HuH-7.5 (cell line): ENCODE measurements at regions not wholly inside any gene's neighbourhood (a gene's known extent, or its start where the extent isn't known, plus 50 kb on each side); places are given as distances from the start of the nearest gene placed in this dataset.
"Not testable (repeated sequence)": the region's sequence is repeated elsewhere in the genome, so short reads cannot be mapped to it uniquely, and the experiment has no call there.

ENCODE experiments used
- DNase-seq: peaks from one replicate; pipeline ENCODE4 v3.0.0; 2011; ENCODE audit warnings: low spot score

- DNase-seq, result no peak
Observed at GRCh38 chr6:15898693-15899092, 230.2 kb upstream of the MYLIP start.

- no peak for DNase-seq
Observed at GRCh38 chr6:15897063-15897876, 231.6 kb upstream of the MYLIP start.

GRCh38 chr6:15894973-15895725, 232.3 kb upstream of the DTNBP1 start:
- DNase-seq, result no peak

DNA sequence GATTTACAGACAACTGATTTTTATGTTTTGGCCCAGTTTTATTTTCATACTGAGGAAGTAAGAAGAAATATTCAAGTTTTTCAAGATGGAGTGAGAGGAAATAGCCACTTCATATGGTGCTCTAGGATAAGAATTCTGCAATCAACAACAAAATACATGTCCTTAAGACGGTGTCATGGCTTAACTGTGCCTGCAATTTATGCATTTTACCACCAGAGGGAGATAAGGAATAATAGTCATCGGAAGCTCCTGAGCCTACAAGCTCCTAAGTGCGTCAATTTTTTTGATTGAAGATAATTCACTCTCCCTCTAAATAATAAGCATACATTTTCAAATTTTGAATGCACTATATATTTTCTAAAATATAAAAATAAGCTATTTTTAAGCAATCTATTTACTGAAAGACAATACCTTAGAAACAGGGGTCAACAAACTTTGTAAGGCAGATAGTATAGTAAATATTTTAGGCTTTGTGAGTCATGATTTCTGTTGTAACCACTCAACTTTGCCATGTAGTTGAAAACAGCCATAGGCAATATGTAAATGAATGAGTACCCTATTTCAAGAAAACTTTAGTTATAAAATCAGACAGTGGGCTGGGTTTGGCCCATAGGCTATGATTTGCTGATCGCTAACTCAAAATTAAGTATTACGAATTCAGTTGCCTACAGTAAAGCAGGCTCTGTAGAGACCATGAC, 230.9 kb upstream of the DTNBP1 start:
- no peak for DNase-seq

GRCh38 chr6:15892369-15892768, 229.5 kb upstream of the DTNBP1 start:
- no peak for DNase-seq

- DNase-seq, result no peak
Observed at GRCh38 chr6:15888798-15889772, 226.3 kb upstream of the DTNBP1 start.

GRCh38 chr6:15887491-15888461, 224.9 kb upstream of the DTNBP1 start:
- no peak for DNase-seq

DNA sequence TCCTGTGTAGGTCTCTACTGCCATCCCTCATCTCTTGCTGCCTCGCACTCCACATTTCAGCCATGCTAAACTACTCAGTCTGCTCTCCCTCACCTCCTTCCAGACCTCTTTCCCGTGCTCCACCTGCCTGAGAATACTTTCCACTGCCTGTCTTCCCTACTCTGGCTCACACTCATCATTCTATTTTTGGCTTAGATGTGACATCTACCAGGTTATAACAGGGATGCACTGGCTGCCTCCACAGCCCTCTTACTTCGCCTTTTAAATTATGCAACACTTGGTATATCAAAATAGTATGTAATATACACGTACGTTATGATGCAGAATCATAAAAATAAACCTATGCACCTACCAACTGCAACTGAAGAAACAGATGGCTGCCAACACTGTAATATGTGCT, 222.8 kb upstream of the DTNBP1 start:
- no peak for DNase-seq

GRCh38 chr6:15883593-15883992, 220.8 kb upstream of the DTNBP1 start:
- not testable (repeated sequence) for DNase-seq

DNA sequence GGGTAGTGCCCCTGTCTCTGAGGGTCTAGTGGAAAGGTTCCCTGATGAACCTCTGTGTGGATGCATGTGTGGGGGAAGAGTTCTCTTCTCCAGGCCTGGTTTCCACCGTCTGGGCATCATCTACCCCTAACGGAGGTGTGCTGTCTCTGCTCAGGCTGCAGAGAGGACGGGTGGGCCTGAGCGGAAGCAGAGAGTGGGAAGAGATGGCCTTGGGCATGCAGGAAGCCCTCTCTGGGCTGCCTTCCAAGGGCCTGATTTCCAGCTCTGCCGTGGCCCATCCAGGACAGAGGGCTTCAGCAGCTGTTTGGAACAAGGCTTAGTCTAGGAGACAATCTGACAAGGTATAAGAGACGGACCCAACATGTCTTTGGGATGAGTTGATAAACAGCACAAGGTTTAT, 220.1 kb upstream of the DTNBP1 start:
- DNase-seq, result no peak

DNA sequence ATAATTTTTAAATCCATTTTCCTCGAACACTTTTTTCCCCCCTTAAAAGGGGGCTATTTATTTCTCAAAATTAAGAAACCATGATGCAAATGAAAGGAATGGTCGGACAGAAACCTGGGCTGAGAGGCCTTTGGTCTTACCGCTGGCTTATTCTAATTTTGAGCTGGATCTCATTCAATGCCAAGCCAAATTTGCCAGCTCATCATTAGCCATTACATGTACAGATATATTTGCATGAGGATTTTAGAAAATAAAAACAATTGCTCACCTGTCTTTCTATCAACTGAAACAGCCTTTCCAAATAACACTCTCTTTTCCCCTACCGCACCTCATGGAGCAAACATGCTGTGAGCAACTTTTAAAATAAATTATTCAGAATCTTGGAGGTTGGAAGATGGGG, 219.5 kb upstream of the DTNBP1 start:
- no peak for DNase-seq

- no peak for DNase-seq
Observed at GRCh38 chr6:15881150-15881549, 218.3 kb upstream of the DTNBP1 start.

- DNase-seq, result no peak
Observed at GRCh38 chr6:15880262-15880973, 217.6 kb upstream of the DTNBP1 start.

- DNase-seq, result no peak
Observed at GRCh38 chr6:15879371-15880261, 216.8 kb upstream of the DTNBP1 start.

DNA sequence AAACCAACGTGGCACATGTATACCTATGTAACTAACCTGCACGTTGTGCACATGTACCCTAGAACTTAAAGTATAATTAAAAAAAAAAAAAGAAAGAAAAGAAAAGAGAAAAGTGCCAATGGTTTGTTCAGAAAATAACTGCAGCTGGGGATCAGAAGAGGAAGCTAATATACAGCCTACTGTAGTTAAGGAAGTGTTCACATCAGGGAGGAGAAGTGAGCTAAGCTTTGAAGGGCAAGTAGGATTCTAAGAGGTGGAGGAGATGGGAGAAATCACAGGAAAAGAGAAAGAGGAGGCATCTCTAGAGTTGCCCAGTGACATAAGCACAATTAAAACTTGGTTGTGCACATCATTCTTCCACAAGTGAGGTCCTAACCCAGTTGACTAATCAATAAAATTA, 214.4 kb upstream of the DTNBP1 start:
- DNase-seq, result no peak

DNA sequence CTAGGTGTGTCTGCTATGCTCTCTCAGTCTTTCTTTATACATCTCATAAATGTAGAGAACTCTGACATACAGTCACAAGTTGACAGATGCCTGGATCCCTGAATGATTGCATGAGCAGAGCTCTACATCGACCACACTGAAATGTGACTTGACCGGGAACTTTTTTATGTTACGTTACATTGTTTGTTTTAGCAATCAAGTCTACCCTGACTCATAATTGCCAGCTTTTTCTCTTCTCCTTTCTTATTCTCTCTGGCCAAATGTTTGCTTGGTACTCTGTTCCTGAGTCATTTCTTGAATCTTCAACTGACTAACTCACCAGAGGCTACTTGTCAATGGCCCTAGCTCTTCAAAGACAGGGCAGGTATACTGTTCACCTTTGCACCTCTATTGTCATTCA, 213.6 kb upstream of the DTNBP1 start:
- no peak for DNase-seq

GRCh38 chr6:15875797-15876196, 213.0 kb upstream of the DTNBP1 start:
- no peak for DNase-seq

- DNase-seq, result no peak
Observed at GRCh38 chr6:15874821-15875220, 212.0 kb upstream of the DTNBP1 start.

DNA sequence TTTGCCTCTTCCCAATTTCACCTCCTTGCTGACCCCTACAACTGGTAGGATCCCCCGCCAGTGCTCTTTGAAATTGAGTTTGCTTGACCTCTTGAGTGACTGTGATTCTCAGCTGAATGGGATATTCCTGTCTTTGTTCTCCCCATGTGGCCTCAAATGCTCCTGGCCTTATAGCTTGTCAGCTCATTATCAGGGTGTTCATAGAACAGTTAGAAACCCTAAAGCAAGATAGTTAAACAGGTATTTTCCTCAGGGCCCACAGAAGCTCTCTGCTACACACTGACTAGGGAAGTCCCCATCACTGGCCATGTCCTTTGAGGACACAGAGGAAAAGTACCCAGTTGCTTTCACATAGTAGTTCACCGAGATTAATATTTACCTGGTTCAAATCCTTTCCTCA, 211.5 kb upstream of the DTNBP1 start:
- no peak for DNase-seq
